ENCODE measurements at regions not wholly inside any gene's neighbourhood (a gene's known extent, or its start where the extent isn't known, plus 50 kb on each side); places are given as distances from the start of the nearest gene placed in this dataset.

- H3K27ac ChIP-seq, result no peak overlapping the region
- no peaks in the 10 kb centered on the region for H3K4me1 ChIP-seq
- no peaks in the 10 kb centered on the region for H3K36me3 ChIP-seq (ENCODE audit: insufficient read depth in 1 of 2, low read depth in 1 of 2)
- ATAC-seq (no peak), DNase-seq (no peak)
- no peaks in the 10 kb centered on the region for H3K9me3 ChIP-seq
- 24 to 39% (median 30%) methylated on average over 8 of the region's 8 CpGs for WGBS, 3 donors
- intact Hi-C loops (cut with DNase I), result no loop called here
- H3K4me3 ChIP-seq, result no peak overlapping the region
- TF ChIP-seq CTCF (IDR thresholded peaks at IDR 0.05), result no peak
- H3K27me3 ChIP-seq (ENCODE audit: insufficient read depth in 3 of 3, low read length in 2 of 3), result no peaks in the 10 kb centered on the region
These were observed 253.6 kb downstream of the STK31 start for GRCh38 chr7:23963461-23964165.

- no peak overlapping the region for H3K4me3 ChIP-seq
- intact Hi-C loops (cut with DNase I), result no loop called here
- H3K4me1 ChIP-seq, result no peaks in the 10 kb centered on the region
- TF ChIP-seq CTCF (IDR thresholded peaks at IDR 0.05), result no peak
- no peak overlapping the region for H3K27ac ChIP-seq
- no peaks in the 10 kb centered on the region for H3K9me3 ChIP-seq
- H3K36me3 ChIP-seq (ENCODE audit: insufficient read depth in 1 of 2, low read depth in 1 of 2), result no peaks in the 10 kb centered on the region
- ATAC-seq, result no peak
- WGBS, 3 donors, result 73 to 76% (median 74%) methylated on average over 7 of the region's 7 CpGs
- DNase-seq, result no peak
- no peaks in the 10 kb centered on the region for H3K27me3 ChIP-seq (ENCODE audit: insufficient read depth in 3 of 3, low read length in 2 of 3)
These were observed 254.7 kb downstream of the STK31 start for GRCh38 chr7:23964715-23965114.

GRCh38 chr7:23965296-23965695 is 255.3 kb downstream of the STK31 start:
- WGBS, 3 donors, result 93 to 95% (median 94%) methylated on average over 5 of the region's 5 CpGs
- no peaks in the 10 kb centered on the region for H3K36me3 ChIP-seq (ENCODE audit: insufficient read depth in 1 of 2, low read depth in 1 of 2)
- H3K4me1 ChIP-seq, result no peaks in the 10 kb centered on the region
- ATAC-seq (no peak), DNase-seq (no peak)
- H3K27ac ChIP-seq, result no peak overlapping the region
- intact Hi-C loops (cut with DNase I), result no loop called here
- H3K27me3 ChIP-seq (ENCODE audit: insufficient read depth in 3 of 3, low read length in 2 of 3), result no peaks in the 10 kb centered on the region
- H3K4me3 ChIP-seq, result no peak overlapping the region
- TF ChIP-seq CTCF (IDR thresholded peaks at IDR 0.05), result no peak
- H3K9me3 ChIP-seq, result no peaks in the 10 kb centered on the region

GRCh38 chr7:23966941-23967340 is 256.9 kb downstream of the STK31 start:
- DNase-seq (no peak), ATAC-seq (no peak)
- intact Hi-C loops (cut with DNase I), result no loop called here
- Histone ChIP-seq H3K36me3 (ENCODE audit: insufficient read depth in 1 of 2, low read depth in 1 of 2) (no peaks in the 10 kb centered on the region), H3K27me3 (ENCODE audit: insufficient read depth in 3 of 3, low read length in 2 of 3) (no peaks in the 10 kb centered on the region), H3K4me3 (no peak overlapping the region), H3K4me1 (no peaks in the 10 kb centered on the region), H3K27ac (no peak overlapping the region), H3K9me3 (no peaks in the 10 kb centered on the region)
- no peak for TF ChIP-seq CTCF (IDR thresholded peaks at IDR 0.05)

Data from psoas muscle (tissue), 7 donors.